Activated naive CD8-positive, alpha-beta T cell treated with anti-CD3 and anti-CD28 coated beads, Interleukin-2, amount 50 U/mL, for 16 hours (primary cell): ENCODE measurements at regions not wholly inside any gene's neighbourhood (a gene's known extent, or its start where the extent isn't known, plus 50 kb on each side); places are given as distances from the start of the nearest gene placed in this dataset.
"Not testable (repeated sequence)": the region's sequence is repeated elsewhere in the genome, so short reads cannot be mapped to it uniquely, and the experiment has no call there.

Source experiments
- DNase-seq: peaks from one replicate; pipeline ENCODE4 v3.0.0-alpha.2; 2020; ENCODE audit warnings: low read depth, low spot score

DNA sequence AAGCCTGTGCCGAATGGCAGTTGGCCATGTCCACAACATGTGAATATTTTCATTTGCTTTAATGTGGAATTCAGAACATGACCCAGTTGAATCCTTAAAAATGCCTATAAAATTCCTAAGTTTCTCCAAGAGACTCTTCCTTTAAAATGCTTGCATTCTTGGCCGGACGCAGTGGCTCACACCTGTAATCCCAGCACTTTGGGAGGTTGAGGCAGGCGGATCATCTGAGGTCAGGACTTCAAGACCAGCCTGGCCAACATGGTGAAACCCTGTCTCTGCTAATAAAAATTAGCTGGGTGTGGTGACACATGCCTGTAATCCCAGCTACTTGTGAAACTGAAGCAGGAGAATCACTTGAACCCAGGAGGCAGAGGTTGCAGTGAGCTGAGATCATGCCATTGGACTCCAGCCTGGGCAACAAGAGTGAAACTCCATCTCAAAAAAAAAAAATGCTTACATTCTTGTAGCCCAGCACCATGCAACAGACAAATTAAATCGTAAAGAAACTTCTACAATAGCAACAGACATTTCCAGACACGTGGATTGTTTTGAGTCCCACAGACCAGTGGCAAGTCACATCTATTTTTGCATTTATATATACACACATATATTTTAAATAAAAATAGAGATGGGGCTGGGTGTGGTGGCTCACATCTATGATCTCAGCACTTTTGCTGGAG lies 274.4 kb downstream of the GOLGA6L6 start:
- DNase-seq = not testable (repeated sequence)

- not testable (repeated sequence) for DNase-seq
Observed at GRCh38 chr15:20265710-20266109, 275.9 kb downstream of the GOLGA6L6 start.

GRCh38 chr15:20261321-20262280 lies 280.0 kb downstream of the GOLGA6L6 start:
- DNase-seq = not testable (repeated sequence)

DNA sequence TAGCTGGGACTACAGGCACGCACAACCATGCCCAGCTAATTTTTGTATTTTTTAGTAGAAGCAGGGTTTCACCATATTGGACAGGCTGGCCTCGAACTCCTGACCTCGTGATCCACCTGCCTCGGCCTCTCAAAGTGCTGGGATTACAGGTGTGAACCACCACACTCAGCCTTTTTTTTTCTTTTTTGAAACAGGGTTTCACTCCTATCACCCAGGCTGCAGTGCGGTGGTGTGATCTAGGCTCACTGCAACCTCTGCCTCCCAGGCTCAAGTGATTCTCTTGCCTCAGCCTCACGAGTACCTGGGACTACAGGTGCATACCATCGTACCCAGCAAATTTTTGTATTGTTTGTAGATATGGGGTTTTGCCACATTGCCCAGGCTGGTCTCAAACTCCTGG lies 280.9 kb downstream of the GOLGA6L6 start:
- DNase-seq = not testable (repeated sequence)

DNA sequence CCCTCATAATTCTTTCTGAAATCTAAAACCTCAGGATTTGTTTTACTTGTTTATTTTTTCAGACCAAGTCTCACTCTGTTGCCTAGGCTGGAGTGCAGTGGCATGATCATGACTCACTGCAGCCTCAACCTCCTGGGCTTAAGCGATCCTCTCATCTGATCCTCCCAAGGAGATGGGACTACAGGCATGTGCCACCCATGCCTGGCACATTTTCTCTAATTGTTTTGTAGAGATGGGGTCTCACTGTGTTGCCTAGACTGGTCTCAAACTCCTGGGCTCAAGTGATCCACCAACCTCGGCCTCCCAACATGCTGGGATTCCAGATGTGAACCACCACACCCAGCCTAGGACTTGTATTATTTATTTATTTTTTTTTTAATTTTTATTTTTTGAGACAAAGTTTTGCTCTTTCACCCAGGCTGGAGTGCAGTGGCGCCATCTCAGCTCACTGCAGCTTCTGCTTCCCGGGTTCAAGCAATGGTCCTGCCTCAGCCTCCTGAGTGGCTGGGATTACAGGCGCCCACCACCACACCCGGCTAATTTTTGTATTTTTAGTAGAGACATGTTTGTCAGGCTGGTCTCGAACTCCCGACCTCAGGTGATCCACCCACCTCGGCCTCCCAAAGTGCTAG lies 281.9 kb downstream of the GOLGA6L6 start:
- not testable (repeated sequence) for DNase-seq

DNA sequence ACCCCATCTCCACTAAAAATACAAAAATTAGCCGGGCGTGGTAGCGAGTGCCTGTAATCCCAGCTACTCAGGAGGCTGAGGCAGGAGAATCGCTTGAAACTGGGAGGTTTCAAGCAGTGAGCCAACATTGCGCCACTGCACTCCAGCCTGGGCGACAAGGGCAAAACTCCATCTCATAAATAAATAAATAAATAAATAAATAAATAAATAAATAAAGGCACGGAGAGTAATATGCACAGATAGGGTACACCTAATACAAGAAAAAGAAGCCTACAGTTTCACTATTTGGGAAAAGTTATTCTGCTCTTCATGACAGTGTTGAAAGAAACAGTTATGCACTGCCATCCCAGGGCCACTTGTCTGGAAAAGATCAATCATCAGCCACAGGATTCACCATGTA lies 285.2 kb downstream of the GOLGA6L6 start:
- not testable (repeated sequence) for DNase-seq

GRCh38 chr15:20255641-20256040 lies 286.0 kb downstream of the GOLGA6L6 start:
- DNase-seq = not testable (repeated sequence)

- not testable (repeated sequence) for DNase-seq
Observed at GRCh38 chr15:20253047-20253615, 288.5 kb downstream of the GOLGA6L6 start.

- DNase-seq = not testable (repeated sequence)
Observed at GRCh38 chr15:20252040-20252439, 289.6 kb downstream of the GOLGA6L6 start.

DNA sequence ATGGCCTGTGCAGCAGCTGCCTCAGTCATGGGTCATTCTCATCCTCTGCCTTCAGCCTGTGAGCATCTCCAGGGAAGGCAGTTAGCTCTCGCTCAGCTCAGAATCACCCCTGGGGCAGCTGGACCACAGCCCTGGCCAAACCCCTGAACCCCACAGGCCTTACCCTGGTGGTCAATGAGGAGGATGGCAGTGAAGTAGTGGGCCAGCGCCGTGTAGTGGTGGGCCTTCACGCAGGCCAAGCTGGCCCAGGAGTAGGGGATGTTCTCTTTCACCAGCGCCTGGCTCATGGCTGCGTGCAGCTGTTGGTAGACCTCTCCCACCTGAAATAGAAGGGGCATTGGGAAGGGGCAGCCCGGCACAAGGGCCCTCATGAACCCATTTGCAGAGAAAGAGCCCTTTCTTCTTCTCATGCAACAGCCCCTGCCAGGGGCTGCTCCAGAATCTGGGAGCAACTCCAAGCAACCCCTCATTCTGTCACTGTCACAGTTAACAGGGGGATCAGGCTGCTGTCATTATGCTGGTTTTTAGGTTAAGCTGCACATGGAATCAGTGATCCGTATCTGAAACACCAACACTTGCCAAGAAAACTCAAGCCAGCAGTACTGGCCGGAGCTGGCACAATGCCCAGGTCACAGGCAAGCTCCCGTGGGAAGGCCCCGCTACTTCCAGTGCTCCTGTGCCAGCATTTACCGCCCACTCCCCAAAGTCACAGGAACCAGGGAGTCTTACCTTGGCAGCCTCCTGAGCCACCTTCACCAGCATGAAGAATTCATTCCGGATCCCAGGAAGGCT lies 290.2 kb downstream of the GOLGA6L6 start:
- not testable (repeated sequence) for DNase-seq

DNA sequence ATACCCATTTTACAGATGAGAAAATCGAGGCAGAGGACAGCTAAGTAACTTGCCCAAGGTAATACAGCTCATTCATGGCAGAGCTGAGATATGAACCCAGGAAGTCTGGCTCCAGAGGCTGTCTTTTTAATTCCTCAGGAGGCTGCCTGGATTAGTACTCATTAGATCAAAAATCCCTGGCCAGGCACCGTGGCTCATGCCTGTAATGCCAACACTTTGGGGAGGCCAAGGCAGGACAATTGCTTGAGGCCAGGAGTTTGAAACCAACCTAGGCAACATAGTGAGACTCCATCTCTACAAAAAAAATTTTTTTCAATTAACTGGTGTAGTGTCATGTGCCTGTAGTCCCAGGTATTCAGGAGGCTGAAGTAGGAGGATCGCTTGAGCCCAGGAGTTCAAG lies 291.4 kb downstream of the GOLGA6L6 start:
- DNase-seq = not testable (repeated sequence)

GRCh38 chr15:20249677-20249970 lies 292.0 kb downstream of the GOLGA6L6 start:
- DNase-seq = not testable (repeated sequence)

DNA sequence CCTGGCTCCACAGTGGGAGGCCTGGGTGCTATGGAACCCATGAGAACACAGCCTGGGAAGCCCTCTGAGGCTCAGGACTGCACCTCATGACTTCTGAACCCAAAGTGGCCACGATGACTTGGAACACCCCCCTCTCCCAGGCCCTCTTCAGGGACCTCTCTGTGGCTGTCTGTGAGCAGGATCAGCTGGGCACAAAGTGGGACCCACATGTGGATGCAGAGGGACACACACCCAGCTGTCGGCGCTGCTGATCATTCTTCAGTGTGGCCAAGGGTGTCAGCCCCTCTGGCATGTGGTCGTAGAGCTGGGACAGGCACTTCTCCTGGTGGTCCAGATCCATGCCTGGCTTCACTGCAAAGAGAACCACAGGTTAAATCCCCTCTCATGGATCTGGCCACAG lies 293.2 kb downstream of the GOLGA6L6 start:
- not testable (repeated sequence) for DNase-seq

DNA sequence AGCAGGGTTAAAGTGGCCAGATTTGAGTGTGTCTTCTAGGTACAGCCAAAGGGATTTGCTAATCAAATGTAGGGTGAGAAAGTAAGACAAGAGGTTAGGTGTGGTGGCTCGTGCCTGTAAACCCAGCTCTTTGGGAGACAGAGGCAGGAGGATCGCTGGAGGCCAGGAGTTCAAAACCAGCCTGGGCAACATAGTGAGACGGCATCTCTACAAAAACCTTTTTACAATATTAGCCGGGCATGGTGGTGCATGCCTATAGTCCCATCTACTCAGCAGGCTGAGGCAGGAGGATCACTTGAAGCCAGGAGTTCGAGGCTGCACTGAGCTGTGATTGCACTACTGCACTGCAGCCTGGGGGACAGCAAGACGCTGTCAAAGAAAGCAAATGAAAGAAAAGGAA lies 294.5 kb downstream of the GOLGA6L6 start:
- DNase-seq = not testable (repeated sequence)

GRCh38 chr15:20246624-20247023 lies 295.0 kb downstream of the GOLGA6L6 start:
- not testable (repeated sequence) for DNase-seq

GRCh38 chr15:20245856-20246255 lies 295.7 kb downstream of the GOLGA6L6 start:
- DNase-seq = not testable (repeated sequence)

- not testable (repeated sequence) for DNase-seq
Observed at GRCh38 chr15:20244792-20245191, 296.8 kb downstream of the GOLGA6L6 start.

- not testable (repeated sequence) for DNase-seq
Observed at GRCh38 chr15:20243486-20244240, 297.9 kb downstream of the GOLGA6L6 start.

DNA sequence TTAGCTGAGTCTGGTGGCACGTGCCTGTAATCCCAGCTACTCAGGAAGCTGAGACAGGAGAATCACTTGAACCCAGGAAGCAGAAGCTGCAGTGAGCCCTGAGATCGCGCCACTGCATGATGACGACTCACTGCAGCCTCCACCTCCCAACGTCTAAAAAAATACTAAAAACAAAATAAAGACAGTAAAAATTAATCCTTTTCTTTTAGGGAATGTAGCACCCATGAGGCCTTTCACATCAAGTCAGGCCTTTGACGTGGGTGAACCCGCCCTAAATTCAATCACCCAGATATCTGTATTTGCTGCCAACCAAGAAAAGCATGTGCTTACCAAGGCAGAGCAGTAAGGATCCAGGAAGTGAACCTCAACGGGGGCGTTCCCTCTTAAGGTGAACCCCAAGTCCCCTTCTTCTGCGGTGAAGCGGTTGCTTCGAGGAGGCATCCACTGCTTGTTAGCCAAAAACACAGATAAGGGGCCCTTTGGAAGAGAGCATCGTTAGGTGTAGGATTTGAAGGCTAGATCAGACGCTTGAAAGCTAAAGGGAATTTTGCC lies 301.2 kb downstream of the GOLGA6L6 start:
- not testable (repeated sequence) for DNase-seq

DNA sequence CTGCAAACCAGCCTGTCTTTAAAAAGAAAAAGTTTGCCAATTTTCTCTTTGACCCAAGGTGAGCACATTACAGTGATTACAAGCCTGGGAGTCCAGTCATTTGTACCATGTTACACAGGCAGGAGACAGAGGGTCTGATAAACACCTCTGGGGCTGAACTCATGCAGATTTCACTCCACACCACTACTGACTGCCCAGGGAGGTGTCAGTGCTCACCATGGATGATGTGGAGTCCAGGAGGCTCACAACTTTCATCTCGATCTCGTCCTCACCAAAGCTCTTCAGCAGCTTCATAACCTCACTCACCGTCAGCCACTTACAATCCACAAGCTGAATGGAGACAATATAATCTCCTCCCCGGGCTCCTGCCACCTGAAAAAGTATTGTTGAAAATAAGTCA lies 302.4 kb downstream of the GOLGA6L6 start:
- not testable (repeated sequence) for DNase-seq
